AG09309 (cell line): ENCODE measurements at regions not wholly inside any gene's neighbourhood (a gene's known extent, or its start where the extent isn't known, plus 50 kb on each side); places are given as distances from the start of the nearest gene placed in this dataset.

Experiments
- DNase-seq: peaks from one replicate; pipeline ENCODE4 v3.0.0-alpha.2; 2010; ENCODE audit warnings: low read depth
- H3K4me3 ChIP-seq: 2 replicates; pipeline ENCODE4 v1.5.1; 2011; ENCODE audit warnings: mild to moderate bottlenecking, low read depth, low read length, moderate library complexity; ENCODE audit not compliant: control insufficient read depth
- CTCF ChIP-seq: IDR thresholded peaks from 2 replicates; pipeline ENCODE4 v1.5.1; 2011; ENCODE audit warnings: mild to moderate bottlenecking, low read depth, low read length, inconsistent platforms; ENCODE audit not compliant: insufficient read depth, control insufficient read depth; ENCODE audit errors: missing control alignments

DNA sequence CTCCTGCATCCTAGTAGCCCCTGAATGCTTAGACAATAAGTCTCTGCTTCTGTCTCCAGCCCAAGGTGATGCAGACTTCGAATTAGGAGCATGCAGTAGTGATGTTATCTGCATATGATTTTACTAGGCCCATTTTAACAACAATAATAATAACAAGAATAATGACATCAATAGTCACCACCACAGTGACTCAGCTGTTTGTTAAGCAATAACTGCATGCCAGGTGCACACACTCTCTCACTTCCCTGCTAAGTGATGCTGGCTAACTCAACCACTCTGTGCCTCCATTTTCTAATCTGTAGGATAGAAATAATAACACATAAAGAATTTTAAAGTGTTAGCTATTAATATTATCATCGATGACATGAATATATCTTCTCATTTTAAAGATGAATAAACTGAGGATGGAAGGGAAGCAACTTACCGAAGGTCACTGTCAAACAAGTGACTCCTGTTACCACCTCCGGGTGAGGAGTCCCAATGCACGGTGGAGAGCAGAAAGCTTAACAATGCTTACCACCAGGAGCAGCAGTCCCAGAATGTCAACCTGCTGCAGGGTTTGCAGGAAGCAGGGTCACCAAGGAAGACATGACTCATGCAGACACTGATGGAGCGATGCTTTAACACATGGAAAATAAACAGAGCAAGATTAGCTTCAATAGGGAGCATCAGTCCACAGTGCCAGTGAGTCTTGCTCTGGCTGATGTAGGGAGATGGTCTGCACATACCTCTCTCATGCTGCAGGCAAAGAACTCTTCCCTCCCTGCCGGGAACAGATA is 290.2 kb downstream of the SPATA17 start:
- DNase-seq: no peak
- H3K4me3 ChIP-seq: no peak overlapping the region
- no peak for TF ChIP-seq CTCF

GRCh38 chr1:217924924-217925323 is 293.8 kb downstream of the SPATA17 start:
- TF ChIP-seq CTCF: no peak
- DNase-seq: no peak
- no peak overlapping the region for H3K4me3 ChIP-seq

- no peak for TF ChIP-seq CTCF
- no peak overlapping the region for H3K4me3 ChIP-seq
- no peak for DNase-seq
Measured at GRCh38 chr1:217929213-217929885, 298.2 kb downstream of the SPATA17 start.

DNA sequence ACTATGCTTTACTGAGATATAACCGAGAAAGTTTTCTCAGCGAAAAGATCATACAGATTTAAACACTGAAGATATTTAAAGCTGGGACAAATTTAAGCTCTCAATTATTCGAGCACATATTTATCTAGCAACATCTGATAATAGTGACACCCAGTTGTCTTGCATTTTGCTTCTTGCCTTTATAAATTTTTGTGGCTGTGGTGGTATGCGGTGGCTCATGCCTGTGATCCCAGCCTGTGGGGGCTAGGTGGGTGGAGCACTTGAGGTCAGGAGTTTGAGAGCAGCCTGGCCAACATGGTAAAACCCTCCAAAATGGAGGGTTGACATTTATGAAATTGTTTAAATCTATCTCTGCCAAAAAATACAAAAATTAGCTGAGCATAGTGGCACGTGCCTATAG is 312.2 kb downstream of the SPATA17 start:
- no peak overlapping the region for H3K4me3 ChIP-seq
- DNase-seq: no peak
- no peak for TF ChIP-seq CTCF

- DNase-seq: no peak
- no peak overlapping the region for H3K4me3 ChIP-seq
Measured at GRCh38 chr1:217944550-217944949, 313.4 kb downstream of the SPATA17 start.

DNA sequence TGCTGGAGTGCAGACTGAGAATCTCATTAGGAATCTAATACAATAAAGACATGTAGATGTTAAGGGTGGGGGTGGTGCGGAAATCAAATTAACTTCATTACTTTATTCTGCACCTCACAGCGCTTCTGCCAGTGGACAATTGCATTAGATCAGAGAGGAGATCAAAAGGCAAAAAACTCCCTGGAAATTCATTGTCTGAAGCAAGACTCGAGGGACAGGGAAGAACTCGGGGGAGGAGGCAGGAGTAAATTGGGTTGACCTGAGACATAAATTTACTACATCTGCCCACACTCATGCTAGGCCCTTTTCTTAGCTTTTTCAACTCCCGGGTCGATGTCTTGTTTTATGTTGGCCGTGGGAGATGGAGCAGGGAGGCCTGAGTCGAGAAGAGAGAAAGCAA is 315.4 kb downstream of the SPATA17 start:
- H3K4me3 ChIP-seq: no peak overlapping the region
- TF ChIP-seq CTCF: no peak
- no peak for DNase-seq

More at GRCh38 chr1:217944550-217944949, 313.4 kb downstream of the SPATA17 start:
- TF ChIP-seq CTCF: no peak
